Gastrocnemius medialis (tissue), 4 donors: ENCODE measurements at regions not wholly inside any gene's neighbourhood (a gene's known extent, or its start where the extent isn't known, plus 50 kb on each side); places are given as distances from the start of the nearest gene placed in this dataset.

Experiments
- ATAC-seq, 2 donors: fragments of 150-250 bp; one replicate each; pipeline ENCODE4 v1.9.1; 2016
- DNase-seq, 2 donors: peaks; one replicate each; pipeline ENCODE4 v3.0.0-alpha.2; 2019
- H3K27ac ChIP-seq, 4 donors: fragments of 200-600 bp; sonication (generic); 1 replicate in 1 of 4; 2 replicates in 3 of 4; pipeline ENCODE4 v1.5.1; 2016 to 2018; ENCODE audit warnings: mild to moderate bottlenecking in 2 of 4, moderate library complexity in 1 of 4
- H3K27me3 ChIP-seq, 3 donors: fragments of 200-600 bp; sonication (generic) in 2 of 3; 1 replicate in 1 of 3; 2 replicates in 2 of 3; pipeline versions ENCODE4 v1.5.1 to v1.6.0; 2016 to 2019; ENCODE audit warnings: mild to moderate bottlenecking in 1 of 3, moderate library complexity in 1 of 3
- H3K36me3 ChIP-seq, 2 donors: fragments of 200-600 bp; sonication (generic) in 1 of 2; one replicate each; pipeline ENCODE4 v1.5.1; 2017 to 2018
- H3K4me1 ChIP-seq, 2 donors: fragments of 200-600 bp; sonication (generic) in 1 of 2; one replicate each; pipeline ENCODE4 v1.5.1; 2016 to 2017; ENCODE audit warnings: mild to moderate bottlenecking in 2 of 2
- H3K4me3 ChIP-seq, 4 donors: fragments of 200-600 bp; sonication (generic) in 3 of 4; 1 replicate in 1 of 4; 2 replicates in 3 of 4; pipeline ENCODE4 v1.5.1; 2016 to 2019; ENCODE audit warnings: mild to moderate bottlenecking in 2 of 4
- H3K9me3 ChIP-seq, 3 donors: fragments of 200-600 bp; sonication (generic) in 2 of 3; 1 replicate in 1 of 3; 2 replicates in 2 of 3; pipeline ENCODE4 v1.5.1; 2016 to 2019
- POLR2A ChIP-seq, 2 donors: fragments of 450-650 bp; IDR thresholded peaks; one replicate each; pipeline ENCODE4 v1.6.1; 2017; ENCODE audit warnings: antibody characterized with exemption in 2 of 2, mild to moderate bottlenecking in 2 of 2, moderate library complexity in 2 of 2
- in situ Hi-C, 4 donors: fragments of 200-750 bp; cut with MboI; loops; one replicate each; pipeline versions ENCODE4 v1.15.0 to v1.8.0; 2017; ENCODE audit warnings: low sequenced_read_pairs in 4 of 4
- intact Hi-C: fragments of 100-400 bp; cut with DNase I; formaldehyde crosslinking; loops from one replicate; pipeline ENCODE4 v1.15.1; 2023; ENCODE audit warnings: low total_unique reads
- TF ChIP-seq, protein P1 (sequence below), 5 experiments: fragments of 450-650 bp in 3 of 5; fragments of 200-600 bp in 2 of 5; sonication (generic) in 2 of 5; IDR thresholded peaks in 4 of 5; conservative IDR thresholded peaks in 1 of 5; 1 replicate in 4 of 5; 2 replicates in 1 of 5; pipeline ENCODE4 v1.5.1; 2016 to 2019; ENCODE audit warnings: antibody characterized with exemption in 5 of 5, mild to moderate bottlenecking in 3 of 5, moderate library complexity in 3 of 5

DNA sequence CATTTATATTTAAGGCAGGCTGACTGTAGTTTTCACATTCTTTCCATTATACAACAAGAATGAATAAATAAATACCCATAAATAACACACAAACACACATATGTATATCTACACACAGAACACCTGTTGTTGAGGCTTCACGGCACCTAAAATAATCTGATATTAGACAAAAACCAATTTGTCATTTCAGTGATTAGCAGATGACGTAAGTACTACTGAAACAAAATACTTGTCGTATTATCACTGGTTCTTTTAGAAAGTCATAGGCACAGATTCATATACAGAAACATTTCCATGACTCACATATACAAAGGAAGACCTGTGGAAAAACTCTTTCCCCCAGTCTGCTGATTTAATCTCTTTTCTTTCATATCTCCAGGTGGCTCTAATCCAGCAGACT lies 1113.4 kb upstream of the FANCL start:
- Histone ChIP-seq H3K9me3 (no peaks in the 10 kb centered on the region), H3K27ac (no peak overlapping the region), H3K36me3 (no peaks in the 10 kb centered on the region), H3K4me3 (no peak overlapping the region), H3K27me3 (no peaks in the 10 kb centered on the region), H3K4me1 (no peaks in the 10 kb centered on the region)
- DNase-seq (no peak), ATAC-seq (no peak)
- in situ Hi-C loops: no loop called here
- TF ChIP-seq POLR2A (IDR thresholded peaks at IDR 0.05): no peak
- TF ChIP-seq, protein P1, sequence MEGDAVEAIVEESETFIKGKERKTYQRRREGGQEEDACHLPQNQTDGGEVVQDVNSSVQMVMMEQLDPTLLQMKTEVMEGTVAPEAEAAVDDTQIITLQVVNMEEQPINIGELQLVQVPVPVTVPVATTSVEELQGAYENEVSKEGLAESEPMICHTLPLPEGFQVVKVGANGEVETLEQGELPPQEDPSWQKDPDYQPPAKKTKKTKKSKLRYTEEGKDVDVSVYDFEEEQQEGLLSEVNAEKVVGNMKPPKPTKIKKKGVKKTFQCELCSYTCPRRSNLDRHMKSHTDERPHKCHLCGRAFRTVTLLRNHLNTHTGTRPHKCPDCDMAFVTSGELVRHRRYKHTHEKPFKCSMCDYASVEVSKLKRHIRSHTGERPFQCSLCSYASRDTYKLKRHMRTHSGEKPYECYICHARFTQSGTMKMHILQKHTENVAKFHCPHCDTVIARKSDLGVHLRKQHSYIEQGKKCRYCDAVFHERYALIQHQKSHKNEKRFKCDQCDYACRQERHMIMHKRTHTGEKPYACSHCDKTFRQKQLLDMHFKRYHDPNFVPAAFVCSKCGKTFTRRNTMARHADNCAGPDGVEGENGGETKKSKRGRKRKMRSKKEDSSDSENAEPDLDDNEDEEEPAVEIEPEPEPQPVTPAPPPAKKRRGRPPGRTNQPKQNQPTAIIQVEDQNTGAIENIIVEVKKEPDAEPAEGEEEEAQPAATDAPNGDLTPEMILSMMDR (IDR thresholded peaks at IDR 0.05 in 4 of 5, conservative IDR thresholded peaks at IDR 0.05 in 1 of 5): no peak
- intact Hi-C loops: no loop called here

DNA sequence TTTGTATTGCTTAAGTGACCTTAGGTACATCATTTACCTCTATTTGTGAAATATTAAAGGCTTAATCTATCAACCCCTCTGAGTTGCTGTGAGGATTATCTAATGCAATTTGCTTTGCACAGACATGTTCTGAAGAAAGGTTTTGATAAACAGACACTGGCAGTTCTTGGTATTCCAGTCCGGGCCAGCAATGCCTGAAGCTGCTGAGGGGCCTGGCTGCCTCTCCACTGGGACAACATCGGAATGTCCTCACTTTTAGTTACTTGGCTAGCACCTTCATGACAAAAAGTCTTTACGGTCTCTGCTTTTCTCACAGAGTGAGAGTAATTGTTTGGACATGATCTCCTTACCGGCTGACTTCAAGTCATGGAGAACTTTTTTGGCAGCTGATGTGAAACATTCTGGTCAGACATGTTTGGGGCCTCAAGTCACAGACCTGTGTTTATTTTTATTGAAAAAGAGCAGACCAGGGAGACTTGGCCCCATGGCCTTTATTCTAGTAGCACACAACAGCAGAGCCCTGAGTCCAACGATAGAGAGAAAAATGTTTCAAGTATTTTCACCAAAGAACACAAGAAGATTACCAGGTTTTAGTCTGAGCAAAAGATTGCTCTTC lies 1112.3 kb upstream of the FANCL start:
- in situ Hi-C loops: no loop called here
- H3K27ac ChIP-seq: no peak overlapping the region
- no peak for ATAC-seq

DNA sequence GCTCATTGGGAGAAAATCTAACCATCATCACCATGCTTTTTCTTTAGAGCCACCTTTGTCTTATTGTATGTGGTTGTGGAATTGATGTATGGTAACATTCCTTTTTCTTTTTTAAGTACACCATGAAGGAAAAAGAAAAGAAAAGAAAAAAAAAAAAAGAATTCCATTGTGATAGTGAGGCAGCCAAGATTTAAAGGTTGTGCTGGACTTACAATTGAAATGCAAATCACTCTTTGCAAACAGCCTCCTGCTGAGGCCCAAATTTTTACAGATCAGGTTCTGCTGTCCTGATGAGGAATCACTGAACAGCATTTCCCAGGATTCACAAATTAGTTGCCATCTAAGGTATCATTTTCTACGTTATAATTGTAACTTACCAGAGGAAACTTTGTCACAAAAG lies 1101.0 kb upstream of the FANCL start:
- no peak for TF ChIP-seq POLR2A (IDR thresholded peaks at IDR 0.05)
- TF ChIP-seq, protein P1 (IDR thresholded peaks at IDR 0.05 in 4 of 5, conservative IDR thresholded peaks at IDR 0.05 in 1 of 5): no peak
- no peak for DNase-seq

More for the DNA sequence above, 1112.3 kb upstream of the FANCL start:
- Histone ChIP-seq H3K4me1 (no peaks in the 10 kb centered on the region), H3K36me3 (no peaks in the 10 kb centered on the region), H3K27me3 (no peaks in the 10 kb centered on the region), H3K4me3 (no peak overlapping the region), H3K9me3 (no peaks in the 10 kb centered on the region)
- intact Hi-C loops: no loop called here
- DNase-seq: no peak
- TF ChIP-seq, protein P1 (IDR thresholded peaks at IDR 0.05 in 4 of 5, conservative IDR thresholded peaks at IDR 0.05 in 1 of 5): no peak
- TF ChIP-seq POLR2A (IDR thresholded peaks at IDR 0.05): no peak

DNA sequence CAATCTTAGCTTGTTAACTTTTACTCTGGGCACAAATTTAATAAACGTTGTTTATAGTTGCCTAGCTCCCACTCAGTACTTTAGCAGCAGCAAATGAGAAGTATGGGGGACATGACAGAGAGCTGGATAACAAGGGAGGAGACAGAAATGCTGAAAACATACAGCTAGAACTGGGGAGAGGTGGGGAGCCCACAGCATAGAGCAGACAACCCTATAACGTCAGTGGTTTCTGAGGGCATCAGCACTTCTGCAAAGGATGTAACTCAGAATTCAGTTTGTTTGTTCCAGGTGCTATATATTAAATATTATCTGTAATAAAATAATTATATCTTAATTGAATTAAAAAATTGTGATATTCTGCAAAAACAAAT lies 1098.7 kb upstream of the FANCL start:
- Histone ChIP-seq H3K27me3 (no peaks in the 10 kb centered on the region), H3K27ac (no peak overlapping the region), H3K4me1 (no peaks in the 10 kb centered on the region), H3K36me3 (no peaks in the 10 kb centered on the region), H3K9me3 (no peaks in the 10 kb centered on the region), H3K4me3 (no peak overlapping the region)
- no peak for DNase-seq
- no peak for ATAC-seq
- in situ Hi-C loops: no loop called here
- no peak for TF ChIP-seq POLR2A (IDR thresholded peaks at IDR 0.05)
- TF ChIP-seq, protein P1 (IDR thresholded peaks at IDR 0.05 in 4 of 5, conservative IDR thresholded peaks at IDR 0.05 in 1 of 5): no peak
- intact Hi-C loops: no loop called here

More for the DNA sequence above, 1101.0 kb upstream of the FANCL start:
- in situ Hi-C loops (no loop called here), intact Hi-C loops (no loop called here)
- H3K4me3 ChIP-seq: no peak overlapping the region
- no peaks in the 10 kb centered on the region for H3K9me3 ChIP-seq
- no peaks in the 10 kb centered on the region for H3K36me3 ChIP-seq
- no peak for ATAC-seq
- no peaks in the 10 kb centered on the region for H3K27me3 ChIP-seq
- H3K27ac ChIP-seq: no peak overlapping the region
- H3K4me1 ChIP-seq: no peaks in the 10 kb centered on the region
